SH-SY5Y (cell line): ENCODE measurements at regions not wholly inside any gene's neighbourhood (a gene's known extent, or its start where the extent isn't known, plus 50 kb on each side); places are given as distances from the start of the nearest gene placed in this dataset.

Source experiments
- GATA2 ChIP-seq: IDR thresholded peaks from 2 replicates; pipeline ENCODE4 v1.6.1; 2011; ENCODE audit warnings: mild to moderate bottlenecking, low read depth, low read length
- GATA3 ChIP-seq: IDR thresholded peaks from 2 replicates; pipeline ENCODE4 v1.6.1; 2011; ENCODE audit warnings: low read depth, mild to moderate bottlenecking, low read length, moderate library complexity

DNA sequence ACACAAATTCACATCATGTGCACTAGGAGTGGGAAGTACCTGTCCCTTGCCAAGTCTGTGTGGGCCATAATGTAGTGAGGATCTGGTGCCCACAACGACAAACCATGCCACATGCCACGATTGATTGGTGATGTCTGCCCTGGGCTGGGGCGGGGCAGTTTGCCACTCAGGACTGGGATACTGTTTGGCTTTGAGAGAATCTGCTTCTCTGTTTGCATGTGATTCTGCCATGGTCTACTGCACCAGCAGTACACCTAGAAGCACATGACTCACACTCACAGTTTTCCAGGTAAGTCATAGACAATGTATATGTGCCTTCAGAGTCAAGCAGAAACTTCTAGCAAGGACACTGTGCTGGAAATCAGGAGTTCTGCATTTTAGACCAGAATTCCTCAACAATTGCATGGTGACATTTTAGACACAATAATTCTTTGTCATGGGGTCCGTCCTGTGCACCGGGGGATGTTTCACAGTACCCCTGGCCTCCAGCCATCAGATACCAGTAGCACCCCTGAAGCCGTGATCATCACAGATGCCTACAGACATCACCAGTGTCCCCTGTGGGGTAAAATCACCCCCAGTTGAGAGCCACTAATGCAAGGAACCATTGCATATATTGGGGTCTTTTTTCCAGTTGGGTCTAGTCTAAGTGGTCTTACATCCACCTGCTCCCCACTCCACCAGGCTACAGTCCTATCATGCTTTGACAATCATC is 278.3 kb downstream of the EIPR1 start:
- TF ChIP-seq GATA2 (no peak), GATA3 (no peak)
